ENCODE measurements at regions not wholly inside any gene's neighbourhood (a gene's known extent, or its start where the extent isn't known, plus 50 kb on each side); places are given as distances from the start of the nearest gene placed in this dataset.

DNA sequence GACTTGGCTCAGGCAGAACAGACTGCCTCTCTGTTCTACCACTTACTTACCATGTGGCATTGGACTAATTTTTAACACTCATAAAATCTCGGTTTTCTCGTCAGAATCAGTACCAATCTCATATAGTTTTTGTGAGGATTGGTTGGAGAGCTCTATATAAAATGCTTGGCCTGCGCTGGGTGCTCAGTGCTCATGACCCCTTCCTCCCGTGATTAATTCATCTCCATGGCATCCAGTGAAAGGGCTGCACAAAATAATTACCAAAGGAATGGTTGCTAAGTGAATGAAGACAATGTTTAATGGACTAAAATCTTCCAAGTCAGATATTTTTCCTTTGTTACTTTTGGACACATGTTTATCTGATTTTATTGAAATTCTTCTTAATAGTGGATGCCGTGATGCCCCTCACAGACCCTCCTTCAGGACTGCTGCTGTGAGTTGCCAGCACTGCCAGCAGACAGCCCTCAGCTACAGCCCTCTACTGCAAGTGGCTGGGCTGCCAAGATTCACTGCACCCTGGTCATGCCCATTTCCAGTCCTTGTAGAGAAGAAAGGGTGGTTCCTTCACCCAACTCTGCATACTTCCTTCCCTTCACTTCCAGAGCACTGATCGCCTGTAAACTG, 436.5 kb downstream of the LMO4 start:
- H3K4me3 ChIP-seq (ENCODE audit: low read depth, low read length): no peak overlapping the region
- TF ChIP-seq, protein P1, sequence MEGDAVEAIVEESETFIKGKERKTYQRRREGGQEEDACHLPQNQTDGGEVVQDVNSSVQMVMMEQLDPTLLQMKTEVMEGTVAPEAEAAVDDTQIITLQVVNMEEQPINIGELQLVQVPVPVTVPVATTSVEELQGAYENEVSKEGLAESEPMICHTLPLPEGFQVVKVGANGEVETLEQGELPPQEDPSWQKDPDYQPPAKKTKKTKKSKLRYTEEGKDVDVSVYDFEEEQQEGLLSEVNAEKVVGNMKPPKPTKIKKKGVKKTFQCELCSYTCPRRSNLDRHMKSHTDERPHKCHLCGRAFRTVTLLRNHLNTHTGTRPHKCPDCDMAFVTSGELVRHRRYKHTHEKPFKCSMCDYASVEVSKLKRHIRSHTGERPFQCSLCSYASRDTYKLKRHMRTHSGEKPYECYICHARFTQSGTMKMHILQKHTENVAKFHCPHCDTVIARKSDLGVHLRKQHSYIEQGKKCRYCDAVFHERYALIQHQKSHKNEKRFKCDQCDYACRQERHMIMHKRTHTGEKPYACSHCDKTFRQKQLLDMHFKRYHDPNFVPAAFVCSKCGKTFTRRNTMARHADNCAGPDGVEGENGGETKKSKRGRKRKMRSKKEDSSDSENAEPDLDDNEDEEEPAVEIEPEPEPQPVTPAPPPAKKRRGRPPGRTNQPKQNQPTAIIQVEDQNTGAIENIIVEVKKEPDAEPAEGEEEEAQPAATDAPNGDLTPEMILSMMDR (IDR thresholded peaks at IDR 0.05; ENCODE audit: insufficient read depth, low read depth, low read length, missing control alignments): no peak
- no peak for DNase-seq (ENCODE audit: low read depth)

DNA sequence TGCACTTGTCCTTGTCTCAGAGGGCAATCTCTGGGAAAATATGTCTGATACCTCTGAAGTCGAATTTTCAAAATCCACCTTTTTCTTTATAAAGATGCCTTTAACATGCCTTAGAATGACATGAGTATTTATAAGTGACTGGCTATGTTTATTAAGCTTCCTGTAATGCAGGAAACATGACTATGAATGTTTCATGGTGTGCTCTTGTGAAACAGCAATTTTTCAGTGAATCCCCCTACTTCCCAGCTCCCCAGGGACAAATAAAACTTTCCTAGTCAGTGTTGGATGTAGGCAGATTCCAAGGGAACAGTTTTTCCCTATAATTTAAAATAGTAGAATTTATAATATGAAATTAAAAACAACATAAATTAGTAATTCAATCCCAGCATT, 437.0 kb downstream of the LMO4 start:
- TF ChIP-seq, protein P1 (IDR thresholded peaks at IDR 0.05; ENCODE audit: insufficient read depth, low read depth, low read length, missing control alignments): no peak
- no peak overlapping the region for H3K4me3 ChIP-seq (ENCODE audit: low read depth, low read length)
- DNase-seq (ENCODE audit: low read depth): no peak

DNA sequence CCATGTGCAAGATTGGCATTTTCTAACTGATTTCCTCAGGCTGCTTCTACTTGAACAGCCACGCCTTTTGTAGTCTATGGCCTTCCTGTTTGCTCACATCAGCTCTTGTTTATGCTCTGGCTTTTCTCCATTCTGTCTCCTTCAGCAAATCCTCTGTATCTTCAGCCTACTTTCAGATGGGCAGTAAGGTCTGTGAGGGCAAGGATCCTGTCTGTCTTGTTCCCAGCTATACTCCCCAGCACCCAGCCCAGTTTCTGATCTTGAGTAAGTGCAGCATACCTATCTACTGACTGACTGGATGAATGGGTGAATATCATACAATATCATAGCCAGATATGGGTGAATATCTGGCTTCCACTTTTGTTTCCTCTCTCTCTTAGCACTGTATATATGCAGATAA, 438.1 kb downstream of the LMO4 start:
- TF ChIP-seq, protein P1 (IDR thresholded peaks at IDR 0.05; ENCODE audit: insufficient read depth, low read depth, low read length, missing control alignments): no peak
- no peak for DNase-seq (ENCODE audit: low read depth)
- H3K4me3 ChIP-seq (ENCODE audit: low read depth, low read length): no peak overlapping the region

DNA sequence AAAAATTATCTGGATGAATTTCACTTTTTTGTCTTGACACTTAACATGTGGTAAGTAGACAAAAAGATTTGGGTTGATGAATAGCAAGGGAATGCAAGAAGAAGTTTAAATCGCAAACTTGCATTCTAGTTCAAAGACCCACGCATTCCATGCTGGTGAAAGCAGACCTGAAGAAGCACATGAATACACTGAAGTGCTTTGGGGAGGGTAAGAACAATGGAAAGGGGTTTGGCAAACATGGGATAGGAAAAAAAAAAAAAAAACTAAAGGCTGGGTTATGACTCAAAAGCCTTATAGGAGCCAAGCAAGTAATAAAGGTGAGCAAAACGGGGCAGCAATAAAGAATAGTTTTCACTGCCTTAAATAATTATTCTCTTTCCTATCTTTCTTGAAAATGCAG, 450.2 kb downstream of the LMO4 start:
- DNase-seq (ENCODE audit: low read depth): no peak
- TF ChIP-seq, protein P1 (IDR thresholded peaks at IDR 0.05; ENCODE audit: insufficient read depth, low read depth, low read length, missing control alignments): no peak
- no peak overlapping the region for H3K4me3 ChIP-seq (ENCODE audit: low read depth, low read length)

DNA sequence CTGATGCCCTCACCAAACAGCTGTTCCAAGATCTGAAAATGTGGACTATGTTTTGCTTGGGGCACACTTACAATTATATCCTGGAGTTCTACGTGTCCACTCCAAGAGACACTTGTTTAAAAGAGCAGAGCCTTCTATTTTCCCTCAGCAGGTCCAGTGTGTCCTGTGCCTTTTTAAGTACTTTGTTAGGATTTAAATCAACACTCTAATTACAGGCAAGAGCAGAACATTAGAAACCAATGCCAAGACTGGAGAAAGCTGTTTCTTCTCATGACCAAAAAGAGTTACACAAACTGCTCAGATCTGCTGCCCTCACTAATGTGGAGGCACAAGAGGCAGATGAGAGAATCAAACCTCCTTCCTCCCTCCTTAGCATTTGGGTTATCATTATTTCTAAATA, 452.9 kb downstream of the LMO4 start:
- TF ChIP-seq, protein P1 (IDR thresholded peaks at IDR 0.05; ENCODE audit: insufficient read depth, low read depth, low read length, missing control alignments): no peak
- no peak overlapping the region for H3K4me3 ChIP-seq (ENCODE audit: low read depth, low read length)
- no peak for DNase-seq (ENCODE audit: low read depth)

DNA sequence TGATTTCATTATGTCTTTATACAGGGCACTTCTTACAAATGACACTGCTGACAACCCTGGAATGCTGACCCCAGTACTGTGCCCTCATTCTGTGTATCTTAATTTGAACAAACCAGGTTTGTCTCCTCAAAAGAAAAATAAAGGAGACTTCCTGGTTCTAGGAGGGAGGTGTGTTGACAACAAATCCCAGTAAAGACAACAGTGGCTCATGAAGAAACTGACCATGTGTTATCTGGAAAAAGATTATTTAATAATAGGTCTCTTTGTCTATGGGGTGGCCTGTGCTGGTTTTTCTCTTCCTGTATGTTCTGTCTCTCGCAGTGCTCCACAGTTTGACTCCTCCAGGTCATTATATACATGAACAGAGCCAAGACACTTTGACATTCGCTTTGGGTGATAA, 454.6 kb downstream of the LMO4 start:
- DNase-seq (ENCODE audit: low read depth): no peak
- TF ChIP-seq, protein P1 (IDR thresholded peaks at IDR 0.05; ENCODE audit: insufficient read depth, low read depth, low read length, missing control alignments): no peak

DNA sequence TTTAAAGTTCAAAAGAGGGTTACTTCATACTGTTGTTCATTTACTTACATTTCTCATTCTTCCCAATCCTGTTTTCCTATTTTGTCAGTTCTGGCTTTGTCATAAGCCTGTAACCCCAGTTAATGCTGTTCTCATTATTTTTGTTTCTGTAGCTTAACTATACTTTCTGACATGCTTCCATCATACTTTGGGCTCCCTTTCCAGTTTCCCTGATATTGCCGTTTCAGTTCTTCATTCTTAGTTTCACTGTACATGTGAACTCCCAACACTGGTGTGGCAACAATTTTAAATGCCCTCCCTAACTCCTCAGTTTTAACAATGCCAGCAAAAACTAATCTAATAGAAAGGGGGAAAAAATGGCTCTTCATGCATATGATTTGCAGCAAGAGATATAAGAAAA, 456.7 kb downstream of the LMO4 start:
- TF ChIP-seq, protein P1 (IDR thresholded peaks at IDR 0.05; ENCODE audit: insufficient read depth, low read depth, low read length, missing control alignments): no peak
- DNase-seq (ENCODE audit: low read depth): no peak
- no peak overlapping the region for H3K4me3 ChIP-seq (ENCODE audit: low read depth, low read length)

More for the DNA sequence above, 454.6 kb downstream of the LMO4 start:
- H3K4me3 ChIP-seq (ENCODE audit: low read depth, low read length): no peak overlapping the region
